ENCODE measurements at regions not wholly inside any gene's neighbourhood (a gene's known extent, or its start where the extent isn't known, plus 50 kb on each side); places are given as distances from the start of the nearest gene placed in this dataset.
"Not testable (repeated sequence)": the region's sequence is repeated elsewhere in the genome, so short reads cannot be mapped to it uniquely, and the experiment has no call there.

DNA sequence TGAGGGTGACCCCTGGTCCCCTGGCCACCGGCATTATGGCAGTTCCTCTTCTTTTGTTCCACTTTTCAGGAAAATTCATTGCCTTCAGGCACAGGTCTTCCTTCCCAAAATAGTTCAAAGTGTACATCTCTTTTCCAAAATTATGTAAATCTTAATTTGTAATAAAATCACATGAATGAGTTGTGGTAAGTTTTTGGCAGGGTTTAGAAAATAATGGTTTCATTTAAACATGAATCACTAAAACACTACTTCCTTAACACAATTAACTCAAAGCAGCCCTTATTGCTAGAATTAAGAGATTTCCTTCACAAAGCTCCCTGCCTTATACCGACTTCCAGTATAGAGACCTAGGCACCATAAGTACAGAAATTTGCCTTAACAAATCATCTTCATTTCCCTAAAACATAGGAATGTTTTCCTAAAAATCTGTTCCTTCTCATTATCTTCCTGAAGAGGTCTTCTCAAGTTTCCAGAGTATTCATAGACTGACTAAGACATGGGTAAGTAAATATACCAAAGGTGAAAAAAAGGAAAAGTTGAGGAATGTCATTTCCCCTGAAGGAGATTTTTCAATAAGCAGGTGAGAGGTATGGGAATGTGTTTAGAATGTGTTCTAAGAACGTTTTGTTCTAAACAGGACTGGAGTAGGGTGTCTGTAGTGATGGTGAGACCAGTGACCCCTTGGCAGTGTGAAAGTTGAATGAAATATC lies 148.2 kb upstream of the CITED2 start:
- no peak for DNase-seq

DNA sequence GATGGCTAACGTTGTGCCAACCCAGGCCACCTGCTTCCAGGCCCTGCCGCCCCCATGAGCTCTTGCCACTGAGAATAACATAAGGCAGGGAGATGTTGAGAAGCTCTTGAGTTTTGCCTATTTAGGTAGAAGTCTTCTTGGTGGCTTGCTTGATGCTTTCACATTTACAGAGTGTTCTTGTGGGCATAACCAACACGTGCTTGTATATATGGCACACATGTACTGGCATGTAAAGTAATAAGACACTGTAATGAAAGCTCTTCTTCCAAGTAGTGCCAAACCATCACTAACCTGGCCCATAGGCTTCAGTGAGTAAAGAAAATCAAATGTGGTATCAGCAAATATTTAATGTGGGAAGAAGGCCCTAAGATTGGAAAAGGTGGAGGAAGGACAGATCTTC lies 146.9 kb upstream of the CITED2 start:
- no peak for DNase-seq

DNA sequence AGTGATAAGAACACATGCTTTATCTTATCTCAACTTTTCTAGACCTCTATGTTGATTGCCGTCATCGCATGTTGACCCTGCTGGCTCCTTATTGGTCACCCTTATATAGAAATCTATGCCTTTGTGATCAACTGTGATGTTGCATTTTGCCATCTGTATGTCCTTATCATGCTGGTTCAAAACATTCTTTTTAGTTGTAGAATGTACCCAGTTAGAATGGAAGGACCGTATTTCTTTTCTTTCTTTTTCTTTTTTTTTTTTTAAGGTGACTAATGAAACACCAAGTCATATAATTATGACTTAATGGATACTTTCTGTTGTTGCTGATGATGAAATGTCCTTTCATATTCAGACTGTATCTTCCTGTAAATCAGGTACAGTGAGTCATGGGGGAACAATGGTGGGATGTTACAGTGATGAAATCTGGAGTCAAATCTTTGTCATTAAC lies 145.9 kb upstream of the CITED2 start:
- DNase-seq, result no peak

DNA sequence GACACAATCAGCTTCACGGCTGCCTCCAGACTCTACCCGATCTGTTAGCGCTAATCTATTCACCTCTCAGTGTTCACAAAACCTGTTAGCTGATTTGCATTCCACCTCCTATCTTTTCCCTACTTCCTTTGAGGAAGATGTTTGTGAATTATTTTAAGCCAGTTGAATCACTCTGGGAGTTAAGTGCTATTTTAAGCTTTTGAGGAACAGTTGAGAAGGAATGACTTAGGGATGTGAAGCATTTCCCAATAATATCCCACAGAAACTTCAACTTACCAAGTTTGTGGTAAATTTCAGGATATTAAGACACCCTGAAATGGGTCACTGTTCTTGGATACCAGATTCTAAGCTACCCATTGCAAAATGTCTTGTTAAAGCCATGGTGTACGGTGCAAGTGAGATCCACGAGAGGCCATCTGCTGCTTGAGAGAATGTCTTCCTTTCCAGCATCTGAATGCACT lies 145.2 kb upstream of the CITED2 start:
- no peak for DNase-seq

DNA sequence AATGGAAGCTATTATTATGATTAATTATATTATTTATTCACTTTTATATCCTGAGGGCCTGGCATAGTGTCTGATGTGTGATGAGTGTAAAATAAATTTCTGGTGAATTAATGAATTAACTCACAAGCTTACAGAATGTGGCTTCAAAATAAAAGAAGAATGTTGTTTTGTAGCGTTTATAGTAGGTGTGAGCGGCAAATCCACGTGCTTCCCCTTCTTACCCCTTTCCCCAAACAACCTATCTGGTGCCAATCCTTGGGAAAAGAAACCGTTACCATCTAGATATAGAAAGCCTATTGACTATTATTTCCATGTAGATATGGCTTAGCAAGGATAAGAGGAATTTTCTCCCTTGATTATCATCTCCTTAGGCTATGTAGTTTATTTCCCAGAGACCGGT lies 144.6 kb upstream of the CITED2 start:
- DNase-seq, result no peak

DNA sequence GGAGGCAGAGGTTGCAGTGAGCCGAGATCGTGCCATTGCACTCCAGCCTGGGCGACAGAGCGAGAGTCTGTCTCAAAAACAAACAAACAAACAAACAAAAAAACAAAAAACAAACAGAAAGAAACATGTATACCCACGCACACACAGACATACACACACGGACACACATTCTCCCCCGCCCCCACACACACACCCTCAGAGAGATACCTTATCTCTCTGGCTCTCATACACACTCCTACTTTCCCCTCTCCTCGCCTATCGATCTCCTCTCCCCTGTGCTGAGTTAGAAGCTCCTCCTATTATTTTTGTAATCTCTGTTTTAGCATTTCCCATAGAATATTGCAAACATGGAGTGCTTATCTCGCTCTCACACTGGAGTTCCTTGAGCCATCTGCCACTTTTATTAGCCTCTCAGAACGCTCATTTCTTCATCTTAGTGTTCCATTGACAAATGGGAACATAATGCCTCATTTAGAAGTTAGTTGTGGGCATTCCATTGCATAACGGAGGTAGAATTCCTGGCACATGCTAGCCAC lies 144.2 kb upstream of the CITED2 start:
- DNase-seq, result no peak

DNA sequence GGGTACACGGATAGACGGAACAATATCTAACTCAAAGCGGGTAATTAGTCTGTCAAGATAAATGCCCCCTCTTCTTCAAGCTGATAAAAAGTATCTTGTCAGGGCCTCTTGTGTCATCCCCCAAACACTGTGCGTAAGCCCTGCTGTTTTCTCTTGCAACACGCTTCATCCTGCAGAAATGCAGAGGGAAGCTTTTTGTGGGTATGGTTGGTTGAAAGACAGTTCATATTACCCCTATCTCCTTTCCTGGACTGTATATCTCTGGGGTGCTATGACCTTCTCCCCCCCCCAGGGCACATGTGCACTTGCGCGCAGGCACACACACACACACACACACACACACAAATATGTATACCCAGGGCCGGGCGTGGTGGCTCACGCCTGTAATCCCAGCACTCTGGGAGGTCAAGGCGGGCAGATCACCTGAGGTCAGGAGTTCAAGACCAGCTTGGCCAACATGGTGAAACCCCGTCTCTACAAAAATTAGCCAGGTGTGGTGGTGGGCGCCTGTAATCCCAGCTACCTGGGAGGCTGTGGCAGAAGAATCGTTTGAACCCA lies 143.6 kb upstream of the CITED2 start:
- DNase-seq, result not testable (repeated sequence)

DNA sequence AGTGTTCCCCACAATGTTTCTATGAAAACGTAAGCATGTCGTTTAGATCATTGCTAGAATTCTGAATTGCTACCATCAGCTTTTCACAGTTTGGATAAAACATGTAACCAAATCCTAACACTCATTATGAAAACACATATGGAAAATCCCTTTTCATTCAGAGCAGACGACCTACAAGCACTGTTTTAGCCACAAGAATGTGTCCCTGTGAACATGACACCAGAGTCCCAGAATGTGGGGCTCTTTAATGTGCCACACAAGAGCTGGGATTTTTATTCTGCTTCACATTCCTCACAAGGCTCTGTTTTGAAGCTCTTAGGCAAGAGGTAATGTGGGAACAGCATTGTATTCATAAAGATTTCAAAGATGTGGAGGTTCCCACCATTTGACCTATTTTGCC lies 141.1 kb upstream of the CITED2 start:
- no peak for DNase-seq

DNA sequence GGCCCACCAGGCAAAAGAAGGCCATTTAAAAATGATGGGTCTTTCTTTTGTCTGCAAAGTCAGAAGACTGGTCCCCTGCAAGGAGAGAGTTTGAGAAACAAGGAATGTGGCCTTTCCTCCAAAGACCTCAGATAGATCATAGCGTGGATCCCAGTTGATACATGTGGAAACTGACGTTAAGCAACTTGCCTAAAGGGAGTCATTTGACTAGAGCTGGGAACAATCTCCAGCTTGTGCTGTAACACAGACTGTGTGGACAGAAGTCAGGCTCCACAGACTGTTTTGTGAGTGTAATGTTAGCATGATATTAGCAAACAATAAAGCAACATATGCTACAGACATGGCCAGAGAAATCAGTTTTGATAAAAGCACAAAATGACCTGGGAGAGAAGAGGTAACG lies 140.4 kb upstream of the CITED2 start:
- DNase-seq, result no peak

DNA sequence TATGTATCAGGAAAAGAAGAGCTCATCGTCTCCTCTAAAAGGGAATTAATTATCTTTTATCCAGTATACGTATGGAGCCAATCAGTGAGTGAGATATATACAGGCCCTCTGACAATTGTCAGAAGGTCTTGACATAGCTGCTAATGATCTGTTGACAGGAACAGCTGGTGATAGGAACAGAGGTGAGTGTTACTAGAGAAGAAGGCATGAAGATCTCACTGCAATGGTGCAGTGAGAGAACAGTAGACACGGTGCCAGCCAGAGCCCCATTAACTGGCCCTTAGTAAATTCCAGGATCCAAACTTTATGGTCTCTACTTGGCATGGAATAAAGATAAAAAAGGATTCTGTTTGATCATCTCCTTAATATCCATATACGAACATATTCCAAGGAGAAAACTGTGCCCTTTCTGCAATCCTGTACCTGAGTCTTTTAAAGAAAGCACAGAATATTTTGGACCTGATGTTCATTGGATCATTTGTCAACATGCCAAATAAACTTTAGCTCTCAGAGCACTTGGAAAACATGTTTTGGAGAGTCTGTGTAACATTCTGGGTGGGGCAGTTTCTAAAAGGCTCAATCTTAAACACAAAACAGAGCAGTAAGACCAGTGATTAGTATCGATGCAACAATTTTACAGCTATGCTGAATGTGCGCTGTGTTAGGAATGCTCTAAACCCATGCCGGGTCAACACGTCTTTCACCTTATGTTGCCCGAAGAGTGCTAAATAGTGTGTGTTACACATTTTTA lies 135.8 kb upstream of the CITED2 start:
- DNase-seq, result no peak

DNA sequence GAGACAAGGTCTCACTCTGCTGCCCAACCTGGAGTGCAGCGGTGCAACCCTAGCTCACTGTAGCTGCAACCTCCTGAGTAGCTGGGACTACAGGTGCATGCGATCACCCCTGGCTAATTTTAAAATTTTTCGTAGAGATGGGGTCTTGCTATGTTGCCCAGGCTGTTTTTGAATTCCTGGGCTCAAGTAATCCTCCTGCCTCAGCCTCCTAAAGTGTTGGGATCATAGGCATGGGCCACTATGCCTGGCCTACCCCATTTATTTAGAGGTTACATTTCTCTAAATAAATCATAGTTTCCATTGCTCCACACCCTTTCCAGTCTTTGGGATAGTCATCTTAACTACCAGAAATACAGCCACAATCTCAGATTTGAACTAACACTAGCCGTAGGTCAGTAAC lies 134.7 kb upstream of the CITED2 start:
- DNase-seq, result no peak

DNA sequence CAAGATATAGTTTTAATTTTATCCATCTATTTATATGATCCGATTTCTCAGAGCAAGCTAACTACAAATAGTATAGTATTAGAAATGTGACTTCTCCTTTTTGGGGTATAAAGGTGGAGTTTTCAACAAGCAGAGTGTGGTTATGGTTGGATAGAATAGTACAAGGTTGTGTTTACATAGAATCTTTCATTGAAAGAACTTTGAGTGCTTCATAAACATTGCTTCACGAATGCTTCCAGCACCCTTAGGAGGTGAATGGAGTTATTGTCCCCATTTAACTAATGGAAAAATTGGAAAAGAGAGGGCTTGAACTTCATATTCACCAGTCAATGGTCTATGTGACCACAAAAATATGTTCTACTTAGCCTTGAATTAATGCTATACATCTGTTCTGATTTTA lies 134.1 kb upstream of the CITED2 start:
- DNase-seq, result no peak

DNA sequence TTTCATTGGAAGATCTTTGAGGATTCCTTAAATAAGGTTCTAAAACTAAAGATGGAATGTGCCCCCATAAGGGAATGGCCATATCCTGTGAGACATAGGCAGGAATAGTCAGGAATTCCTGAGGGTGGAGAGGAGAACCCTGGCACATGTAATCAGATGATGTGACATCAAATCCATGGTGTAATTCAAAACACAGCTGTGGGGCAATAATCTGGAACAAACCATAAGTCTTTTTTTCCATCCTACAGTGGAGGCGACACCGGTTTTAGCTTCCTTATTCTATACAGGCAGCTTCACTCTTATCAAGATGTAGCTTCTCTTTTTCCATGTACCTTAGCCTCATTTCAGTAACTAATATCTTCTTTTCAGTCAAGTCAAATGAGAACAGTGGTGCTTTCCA lies 133.6 kb upstream of the CITED2 start:
- DNase-seq, result no peak

DNA sequence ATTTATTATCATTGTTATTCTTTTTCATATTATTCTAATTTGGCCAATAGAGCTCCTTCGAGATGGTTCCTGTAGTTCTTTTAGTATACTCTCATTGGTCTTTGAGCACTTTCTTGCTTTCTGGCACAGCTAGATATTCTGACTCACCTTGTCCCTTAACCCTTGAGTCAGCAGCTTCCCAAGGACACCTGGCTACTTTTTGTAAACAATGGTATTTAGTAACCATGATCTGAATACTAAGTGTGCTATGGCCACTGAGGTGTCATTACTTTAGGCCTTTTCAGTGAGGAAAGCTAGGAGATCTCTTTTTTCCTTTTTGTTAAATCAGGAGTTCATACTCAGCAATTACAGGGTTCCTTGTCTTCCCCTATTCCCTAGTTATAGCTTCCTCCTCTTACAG lies 126.5 kb upstream of the CITED2 start:
- DNase-seq, result no peak

DNA sequence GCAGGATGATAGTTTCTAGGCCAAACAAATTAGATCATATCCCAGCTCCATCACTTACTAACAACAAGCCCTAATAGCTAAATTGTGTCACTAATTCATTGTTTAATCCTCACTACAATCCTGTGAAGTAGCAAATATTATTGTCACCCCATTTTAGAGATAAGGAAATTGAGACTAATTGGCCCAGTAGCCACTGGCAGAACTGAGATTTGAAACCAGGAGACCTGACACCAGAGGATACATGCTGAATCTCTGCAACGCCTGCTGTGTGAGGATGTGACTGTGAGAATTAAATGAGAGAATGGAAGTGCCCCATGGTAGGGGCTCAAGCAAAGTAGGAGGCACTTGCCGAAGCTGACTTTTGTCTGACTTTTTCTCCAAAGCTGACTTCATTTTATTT lies 124.3 kb upstream of the CITED2 start:
- no peak for DNase-seq

DNA sequence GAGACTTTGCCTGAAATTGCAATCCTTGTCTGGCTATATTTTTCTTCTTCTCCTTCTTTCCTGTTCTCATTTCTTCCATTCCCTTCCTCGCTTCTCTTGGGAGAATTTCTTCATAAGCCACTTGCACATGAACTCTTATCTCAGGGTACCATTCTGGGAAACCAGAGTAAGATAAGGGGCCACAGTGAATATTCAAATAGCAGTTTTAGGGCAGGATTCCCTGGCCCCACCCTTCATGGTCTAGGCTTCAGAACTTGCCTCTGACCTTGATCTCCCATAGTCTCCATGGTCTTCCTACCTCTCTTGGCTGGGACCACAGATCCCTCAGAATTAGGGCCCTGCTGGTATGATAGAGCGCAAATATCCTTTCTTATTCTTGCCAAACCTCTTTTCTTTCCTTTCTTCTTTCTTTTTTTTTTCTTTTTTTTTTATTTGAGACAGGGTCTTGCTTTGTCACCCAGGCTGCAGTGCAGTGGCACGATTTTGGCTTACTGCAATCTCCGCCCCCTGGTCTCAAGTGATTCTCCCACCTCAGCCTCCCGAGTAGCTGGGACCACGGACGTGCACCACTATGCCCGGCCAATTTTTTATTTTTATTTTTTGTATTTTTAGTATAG lies 123.0 kb upstream of the CITED2 start:
- DNase-seq, result no peak

DNA sequence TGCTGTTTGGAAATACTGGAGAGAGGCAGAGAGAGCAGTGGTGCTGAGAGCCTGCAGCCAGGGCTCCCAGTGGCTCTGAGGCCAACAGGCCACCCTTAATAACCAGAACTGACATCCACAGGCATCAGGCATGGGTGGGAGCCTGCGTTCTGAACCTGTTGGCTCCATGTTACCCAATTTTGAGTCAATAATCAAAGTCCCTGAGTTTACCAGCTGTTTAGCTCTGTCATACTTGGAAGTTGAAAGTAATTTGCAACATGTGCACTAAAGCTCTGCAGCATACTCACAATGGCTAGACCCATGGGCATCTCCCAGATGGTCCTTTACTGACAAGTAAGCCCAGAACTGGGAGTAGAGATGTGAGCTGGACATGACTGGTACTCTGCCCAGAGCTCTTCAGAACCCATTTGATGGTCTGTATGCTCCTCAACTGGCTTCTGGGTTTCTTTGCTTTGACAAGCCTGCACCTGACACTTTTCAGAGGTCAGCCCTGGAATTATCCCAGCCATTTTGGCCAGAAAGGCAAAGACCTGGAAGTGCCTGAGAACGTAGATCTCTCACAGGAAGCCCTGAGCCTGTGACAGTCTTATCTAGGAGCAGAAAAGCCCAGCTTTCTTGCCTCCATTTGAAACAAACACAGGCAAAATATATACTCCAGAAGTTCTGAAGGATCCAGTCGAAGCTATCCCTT lies 122.4 kb upstream of the CITED2 start:
- DNase-seq, result no peak

DNA sequence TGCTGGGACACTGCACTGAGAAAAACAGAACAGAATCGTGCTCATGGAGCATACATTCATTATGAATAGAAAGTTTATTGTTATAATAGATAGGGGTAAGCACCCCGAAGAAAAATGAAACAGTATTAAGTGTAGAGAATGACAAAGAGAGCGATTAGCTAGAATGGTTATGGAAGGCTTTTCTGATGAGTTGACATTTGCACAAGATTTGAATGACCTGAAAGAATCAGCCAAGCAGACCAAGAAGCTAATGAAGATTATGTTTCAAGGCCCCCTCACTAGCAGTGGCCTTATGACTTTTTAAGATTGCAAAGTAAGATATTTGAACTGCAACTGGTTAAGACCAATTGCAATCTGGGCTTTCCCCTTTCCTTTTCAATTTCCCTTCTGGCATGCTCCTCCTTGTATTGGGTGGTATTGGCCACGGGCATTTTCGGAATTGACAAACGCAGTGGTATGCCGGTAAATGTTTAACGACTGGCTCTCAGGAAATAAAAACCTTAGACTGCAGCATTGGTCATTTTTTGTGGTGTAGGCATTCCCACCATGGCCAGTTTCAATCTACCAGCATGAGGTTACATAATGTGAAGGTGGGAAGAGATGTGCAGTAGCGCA lies 120.0 kb upstream of the CITED2 start:
- DNase-seq, result no peak

DNA sequence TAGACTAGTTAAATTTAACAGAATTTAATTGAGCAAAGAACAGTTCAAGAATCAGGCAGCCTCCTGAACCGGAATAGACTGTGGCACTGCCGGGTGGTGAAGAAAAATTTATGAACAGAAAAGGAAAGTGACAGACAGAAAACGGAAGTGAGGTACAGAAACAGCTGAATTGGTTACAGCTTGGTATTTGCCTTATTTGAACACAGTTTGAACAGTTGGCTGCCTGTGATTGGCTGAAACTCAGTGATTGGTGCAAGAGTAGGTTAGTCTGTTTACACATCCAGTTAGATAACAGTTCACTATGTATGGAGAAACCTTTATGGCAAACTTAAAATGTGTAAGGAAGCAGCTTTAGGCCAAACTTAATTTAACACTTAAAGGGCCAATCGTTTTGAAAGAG lies 116.0 kb upstream of the CITED2 start:
- DNase-seq, result no peak

DNA sequence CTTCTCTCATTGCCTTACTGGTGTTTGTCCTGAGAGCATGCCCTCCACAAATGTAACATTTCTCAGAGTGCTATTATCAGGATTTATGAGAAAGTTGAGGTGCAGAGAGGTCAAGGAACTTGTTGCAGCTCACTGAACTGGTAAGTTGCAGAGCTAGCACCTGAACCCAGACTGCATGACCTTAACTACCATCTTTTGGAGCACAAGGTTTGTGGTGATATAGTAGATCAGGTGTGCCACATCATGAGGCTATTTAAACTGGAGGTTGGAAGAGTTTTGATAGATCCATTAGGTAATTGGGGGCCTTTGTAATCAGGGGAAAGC lies 112.0 kb upstream of the CITED2 start:
- DNase-seq, result no peak

DNA sequence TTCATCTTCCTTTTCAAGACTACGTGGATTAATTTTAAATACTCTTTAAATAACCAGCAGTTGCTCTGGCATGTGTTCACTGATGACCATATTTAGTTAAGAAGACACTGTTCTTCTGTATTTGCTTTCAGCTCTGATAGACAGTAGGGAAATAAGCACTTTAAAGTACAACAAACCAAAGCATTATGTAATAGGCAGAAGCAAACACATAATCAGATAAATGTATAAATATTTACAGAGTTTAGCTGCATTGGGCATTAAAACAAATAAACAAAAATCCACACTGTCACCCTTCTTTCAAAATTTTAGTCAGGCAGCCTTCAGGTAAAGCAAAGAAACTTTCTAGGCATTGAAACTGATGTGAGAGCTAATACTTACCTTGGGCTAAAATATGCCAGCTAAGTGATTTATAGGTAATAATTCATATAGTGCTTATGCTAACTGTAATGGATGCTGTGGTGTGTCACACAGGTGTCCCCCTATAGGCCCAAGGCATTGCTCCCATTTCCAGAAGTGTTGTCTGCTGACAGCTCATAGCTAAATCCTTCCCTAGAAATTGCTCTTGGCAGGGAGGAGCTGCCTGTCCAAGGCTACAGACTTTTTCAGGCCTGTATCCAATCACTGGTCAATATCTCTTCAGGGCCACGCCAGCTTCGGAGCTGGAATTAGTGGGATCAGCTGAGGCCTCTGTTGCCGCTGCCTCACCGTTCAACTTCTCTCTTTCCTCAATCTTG lies 111.5 kb upstream of the CITED2 start:
- no peak for DNase-seq

DNA sequence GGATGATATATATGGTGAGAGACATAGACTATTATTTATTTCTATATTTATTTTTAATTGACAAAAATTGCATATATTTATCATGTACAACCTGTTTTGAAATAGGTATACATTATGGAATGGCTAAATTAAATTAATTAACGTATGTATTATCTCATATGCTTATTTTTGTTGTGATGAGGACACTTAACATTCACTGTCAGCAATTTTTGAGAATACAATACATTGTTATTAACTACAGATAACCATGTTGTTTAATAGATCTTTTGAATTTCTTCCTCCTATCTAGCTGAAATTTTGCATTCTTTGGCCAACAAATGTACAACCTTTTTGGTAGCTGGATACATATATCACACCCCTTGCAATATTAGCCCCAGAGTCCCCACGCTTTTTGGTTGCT lies 110.7 kb upstream of the CITED2 start:
- no peak for DNase-seq
